NCI-H187 treated with DMSO at 0.1 percent for 48 hours (cell line): ENCODE measurements at regions not wholly inside any gene's neighbourhood (a gene's known extent, or its start where the extent isn't known, plus 50 kb on each side); places are given as distances from the start of the nearest gene placed in this dataset.

Source experiments
- DNase-seq: peaks from one replicate; lab custom pipeline; 2025; lab: John Stamatoyannopoulos, UW

DNA sequence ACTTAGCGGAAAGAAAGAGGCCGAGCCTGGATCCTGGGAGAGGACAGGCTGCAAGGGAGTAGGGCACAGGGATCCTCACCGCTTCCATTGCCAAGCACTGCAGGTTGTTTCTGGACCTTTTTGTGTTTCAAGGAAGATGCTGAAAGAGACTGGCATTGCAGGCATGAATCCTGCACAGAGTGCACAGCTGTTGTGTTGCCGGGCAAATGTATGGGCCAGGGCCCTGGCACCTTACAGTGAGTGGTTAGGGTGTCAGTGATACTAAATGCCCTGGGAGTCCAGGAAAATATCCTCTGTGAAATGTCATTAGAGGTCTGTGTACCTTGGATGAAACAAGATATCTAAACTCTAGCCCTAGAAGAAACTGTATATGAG is 145.5 kb upstream of the FGGY start:
- DNase-seq, result no peak

GRCh38 chr1:59151860-59152259 is 145.0 kb upstream of the FGGY start:
- DNase-seq, result no peak

DNA sequence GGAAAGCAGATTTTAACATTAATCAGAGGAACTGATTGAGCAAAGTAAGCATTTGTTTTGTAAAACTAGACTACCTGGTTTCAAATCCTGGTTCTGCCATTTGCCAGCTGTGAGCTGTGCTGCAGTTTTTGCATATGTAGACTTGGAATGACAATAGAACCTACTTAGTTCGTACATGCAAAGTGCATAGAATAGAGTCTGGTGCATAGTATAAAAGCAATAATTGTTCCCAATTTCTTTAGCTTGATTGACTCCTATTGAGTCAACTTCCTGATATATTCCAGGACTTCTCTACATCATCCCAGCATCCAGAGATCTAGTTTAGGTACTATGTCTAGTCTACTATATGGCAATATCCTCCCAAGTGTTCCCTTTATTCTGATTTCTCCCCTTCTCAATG is 144.4 kb upstream of the FGGY start:
- DNase-seq, result no peak

GRCh38 chr1:59154401-59154800 is 142.5 kb upstream of the FGGY start:
- DNase-seq, result no peak

DNA sequence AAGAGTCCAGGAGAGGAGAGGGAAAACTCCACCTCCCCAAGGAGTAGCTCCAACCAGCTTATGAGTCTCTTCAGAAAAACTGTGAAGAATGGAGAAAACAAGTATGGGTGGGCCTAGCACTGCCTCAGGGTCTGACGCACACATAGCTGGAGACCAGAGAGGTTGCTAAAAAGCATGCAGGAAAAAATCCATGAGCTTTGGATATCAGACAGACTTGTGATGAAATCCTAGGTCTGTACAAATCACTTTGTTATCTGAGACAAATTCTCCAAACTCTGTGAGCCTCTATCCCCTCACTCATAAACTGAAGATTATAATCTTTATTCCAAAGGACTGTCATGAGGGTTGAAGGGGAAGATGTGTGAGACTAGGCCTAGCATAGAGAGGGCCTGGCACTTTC is 141.5 kb upstream of the FGGY start:
- DNase-seq, result no peak

GRCh38 chr1:59156051-59156450 is 140.8 kb upstream of the FGGY start:
- no peak for DNase-seq

GRCh38 chr1:59156526-59157199 is 140.2 kb upstream of the FGGY start:
- DNase-seq, result no peak

- no peak for DNase-seq
Observed at GRCh38 chr1:59158321-59158720, 138.6 kb upstream of the FGGY start.

GRCh38 chr1:59159557-59160203 is 137.2 kb upstream of the FGGY start:
- no peak for DNase-seq

DNA sequence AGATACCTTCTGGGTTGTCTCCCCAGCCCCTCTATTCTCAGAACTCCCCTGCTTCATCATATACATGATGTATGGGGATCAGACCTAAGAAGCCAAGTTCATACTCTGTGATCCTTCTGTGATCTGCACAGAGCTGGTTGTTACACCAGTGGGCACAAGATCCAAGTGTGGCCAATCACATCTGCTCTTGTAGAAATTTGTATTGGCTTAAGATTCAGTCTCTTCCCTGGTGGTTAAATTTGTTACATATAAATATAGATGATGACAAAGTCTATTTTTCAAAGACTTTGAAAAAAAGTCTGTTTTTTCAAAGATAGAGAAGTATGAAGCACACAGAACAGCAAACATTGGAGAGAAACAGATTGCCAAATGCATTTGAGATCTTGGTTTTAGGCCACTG is 135.8 kb upstream of the FGGY start:
- DNase-seq, result no peak

DNA sequence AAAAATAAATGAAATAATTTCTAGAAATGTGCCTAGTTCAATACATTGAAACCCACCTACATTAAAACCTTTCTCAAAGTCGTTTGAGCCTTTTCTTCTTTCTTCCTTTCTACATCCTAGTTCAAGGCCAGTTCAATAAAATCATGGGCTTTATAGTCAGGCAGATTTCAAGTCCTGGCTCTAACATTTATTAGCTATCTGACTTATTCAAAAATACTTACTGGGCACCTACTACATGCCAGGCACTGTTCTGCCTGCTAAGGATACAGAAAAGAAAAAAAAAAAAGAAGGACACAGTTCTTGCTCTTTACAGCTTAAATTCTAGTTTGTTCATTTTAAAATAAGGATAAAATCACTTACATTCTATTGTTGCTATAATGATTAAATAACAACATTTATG is 134.2 kb upstream of the FGGY start:
- no peak for DNase-seq

DNA sequence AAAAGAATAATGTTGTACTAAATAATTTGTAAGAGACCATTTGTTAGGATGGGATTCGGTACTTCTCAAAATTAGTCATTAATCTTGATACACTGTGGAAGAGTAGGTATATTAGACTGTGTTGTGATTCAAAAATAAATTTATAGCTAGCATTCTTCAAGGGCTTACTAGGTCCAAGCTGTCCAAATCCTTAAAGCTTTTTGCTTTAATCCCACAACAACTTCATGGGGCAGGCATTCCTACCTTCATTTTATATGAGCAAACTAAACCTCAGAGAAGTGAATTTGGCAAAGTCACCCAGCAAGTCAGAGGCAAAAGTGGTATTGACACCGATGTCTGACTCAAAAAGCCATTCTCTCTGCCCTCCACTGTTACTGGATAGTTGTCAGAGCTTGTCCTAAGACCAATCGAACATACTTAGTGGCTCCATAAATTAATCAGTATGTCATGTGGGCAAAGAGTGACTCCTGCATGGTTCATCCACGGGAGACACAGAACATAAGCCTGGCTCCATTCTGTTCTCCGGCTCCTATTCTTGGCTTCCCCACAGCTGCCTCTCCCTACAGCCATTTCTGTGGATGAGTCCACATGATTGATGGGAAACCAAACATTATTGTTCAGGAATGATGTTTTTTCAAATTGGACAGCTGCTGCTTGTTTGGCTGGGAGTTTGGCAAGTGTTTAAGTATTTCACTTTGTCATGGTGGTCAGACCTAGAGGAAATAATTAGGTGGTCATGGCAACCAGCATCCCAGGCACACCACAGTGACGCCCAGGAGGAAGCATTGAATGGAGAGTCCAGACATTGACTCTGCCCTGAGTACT is 133.4 kb upstream of the FGGY start:
- DNase-seq, result no peak

DNA sequence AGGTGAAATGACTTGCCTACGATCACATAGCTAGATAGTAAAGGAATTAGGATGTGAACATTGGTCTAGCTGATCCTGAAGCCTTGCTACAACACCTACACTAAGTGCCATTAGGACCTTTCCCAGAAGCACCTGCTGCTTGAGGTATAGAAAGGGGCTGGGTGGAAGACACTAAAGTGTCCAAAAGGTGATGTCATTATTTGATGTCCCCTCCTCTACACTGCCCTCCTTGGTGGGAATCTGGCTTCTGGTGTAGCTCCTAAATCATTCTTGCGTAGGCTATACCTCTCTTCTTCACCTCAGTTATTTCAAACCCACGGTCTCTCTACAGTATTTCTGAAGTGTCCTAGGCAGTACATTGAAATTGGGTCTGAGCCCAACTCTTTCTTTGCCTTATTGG is 132.5 kb upstream of the FGGY start:
- DNase-seq, result no peak

DNA sequence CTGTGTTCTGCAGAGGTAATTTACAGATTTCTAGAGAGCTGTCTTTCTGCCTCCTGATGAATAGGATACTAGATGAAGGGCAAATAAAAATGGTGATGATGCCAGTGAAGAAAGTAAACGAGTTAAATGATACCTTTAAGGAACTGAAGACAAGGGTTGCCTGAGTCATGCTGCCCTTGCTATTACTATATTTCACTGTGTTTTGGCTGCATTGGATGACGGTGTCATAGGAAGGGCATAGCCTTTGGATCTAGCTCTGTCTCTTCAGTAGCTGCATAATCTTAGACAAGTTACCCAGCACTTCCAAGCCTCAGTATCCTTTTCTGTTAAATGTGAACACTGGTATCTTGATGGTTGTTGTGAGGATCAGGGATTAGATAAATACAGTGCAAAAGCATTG is 131.5 kb upstream of the FGGY start:
- DNase-seq, result no peak

- DNase-seq, result no peak
Observed at GRCh38 chr1:59169703-59170102, 127.2 kb upstream of the FGGY start.

GRCh38 chr1:59170659-59171058 is 126.2 kb upstream of the FGGY start:
- no peak for DNase-seq

- DNase-seq, result no peak
Observed at GRCh38 chr1:59171788-59172187, 125.1 kb upstream of the FGGY start.

- DNase-seq, result no peak
Observed at GRCh38 chr1:59172693-59173092, 124.2 kb upstream of the FGGY start.

DNA sequence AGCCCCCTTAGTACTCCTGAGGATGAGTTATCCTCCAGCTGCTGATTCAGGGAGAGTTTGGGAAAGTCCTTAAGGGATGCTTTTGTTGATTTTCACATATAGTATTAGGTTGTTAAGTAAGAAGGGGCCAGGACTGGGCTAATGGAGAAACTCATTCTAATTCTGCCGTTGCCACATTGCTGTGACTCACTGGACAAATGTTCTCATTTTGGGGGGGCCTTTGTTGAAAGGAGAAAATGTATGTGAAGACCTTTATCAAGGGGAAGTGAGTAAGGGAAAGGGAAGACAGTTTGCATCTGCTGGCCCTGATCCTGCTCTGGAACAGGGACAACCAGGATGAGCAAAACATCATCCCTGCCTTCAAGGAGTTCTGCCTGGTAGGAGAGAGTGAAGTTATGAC is 123.2 kb upstream of the FGGY start:
- DNase-seq, result no peak

DNA sequence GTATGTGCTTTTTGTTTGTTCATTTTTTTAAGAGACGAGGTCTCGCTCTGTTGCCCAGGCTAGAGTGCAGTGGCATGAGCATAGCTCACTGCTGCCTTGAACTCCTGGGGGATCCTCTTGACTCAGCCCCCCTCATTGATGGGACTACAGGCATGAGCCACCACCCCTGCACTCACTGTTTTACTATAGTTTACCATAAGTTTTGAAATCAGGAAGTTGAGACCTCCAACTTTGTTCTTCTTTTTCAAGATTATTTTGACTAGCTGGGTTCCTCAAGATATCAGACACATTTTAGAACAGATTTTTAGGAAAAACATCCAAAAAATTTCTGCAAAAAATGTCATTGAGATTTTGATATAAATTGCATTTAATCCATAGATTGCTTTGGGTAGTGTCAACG is 120.4 kb upstream of the FGGY start:
- DNase-seq, result no peak

DNA sequence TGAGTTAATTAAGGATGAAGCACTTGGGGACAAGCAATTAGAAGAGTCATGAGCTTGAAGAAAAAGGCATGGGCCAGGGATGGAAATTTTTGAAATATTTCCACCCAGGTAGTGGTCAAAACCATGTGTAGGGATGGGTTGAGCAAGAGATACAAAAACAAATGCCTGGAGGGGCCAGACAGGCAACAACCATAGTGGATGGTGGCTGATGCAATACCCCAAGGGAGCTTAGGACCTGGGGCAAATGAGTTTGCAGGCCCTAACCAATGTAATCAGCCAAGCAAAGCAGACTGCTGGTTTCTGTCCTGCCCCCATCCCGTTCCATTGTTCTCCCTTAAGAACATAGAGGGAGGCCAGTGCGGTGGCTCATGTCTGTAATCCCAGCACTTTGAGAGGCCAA is 119.1 kb upstream of the FGGY start:
- DNase-seq, result no peak

- no peak for DNase-seq
Observed at GRCh38 chr1:59178339-59179187, 118.3 kb upstream of the FGGY start.
